Neuronal stem cell (in vitro differentiated cells): ENCODE measurements at regions not wholly inside any gene's neighbourhood (a gene's known extent, or its start where the extent isn't known, plus 50 kb on each side); places are given as distances from the start of the nearest gene placed in this dataset.
A peak's percentile ranks its signal among the peaks of the same experiment; 100 is the strongest.

Experiments
- DNase-seq: peaks from one replicate; pipeline ENCODE4 v3.0.0-alpha.2; 2013; ENCODE audit warnings: low spot score
- H2AFZ ChIP-seq: one replicate; pipeline ENCODE4 v1.6.1; 2013; ENCODE audit warnings: mild to moderate bottlenecking, low read length, inconsistent platforms
- H2AK5ac ChIP-seq: 2 replicates; pipeline ENCODE4 v1.6.1; 2013; ENCODE audit warnings: low read depth, mild to moderate bottlenecking, inconsistent platforms, low read length, moderate library complexity, mixed read lengths
- H2BK120ac ChIP-seq: 2 replicates; pipeline ENCODE4 v1.6.1; 2013; ENCODE audit warnings: low read depth, mild to moderate bottlenecking, inconsistent platforms, low read length, moderate library complexity, mixed read lengths
- H2BK12ac ChIP-seq: one replicate; pipeline ENCODE4 v1.6.1; 2013; ENCODE audit warnings: low read length, inconsistent platforms
- H2BK15ac ChIP-seq: 2 replicates; pipeline ENCODE4 v1.6.1; 2013; ENCODE audit warnings: mild to moderate bottlenecking, low read length, inconsistent platforms, mixed read lengths
- H2BK5ac ChIP-seq: one replicate; pipeline ENCODE4 v1.6.1; 2013; ENCODE audit warnings: inconsistent platforms, mild to moderate bottlenecking, low read length, moderate library complexity
- H3K14ac ChIP-seq: one replicate; pipeline ENCODE4 v1.6.1; 2013; ENCODE audit warnings: low read length, inconsistent platforms
- H3K18ac ChIP-seq: 2 replicates; pipeline ENCODE4 v1.6.1; 2013; ENCODE audit warnings: low read length, inconsistent platforms
- H3K23ac ChIP-seq: 2 replicates; pipeline ENCODE4 v1.6.1; 2013; ENCODE audit warnings: low read depth, mild to moderate bottlenecking, mixed read lengths, low read length, inconsistent platforms; ENCODE audit not compliant: poor library complexity
- H3K27ac ChIP-seq: replicated peaks from 3 replicates; pipeline ENCODE4 v1.5.1; 2013; ENCODE audit warnings: low read length, inconsistent platforms
- H3K27me3 ChIP-seq, 3 experiments: 2 replicates each; pipeline ENCODE4 v1.6.1; 2013; ENCODE audit warnings: low read length in 3 of 3, mild to moderate bottlenecking in 2 of 3, inconsistent platforms in 1 of 3, low read depth in 1 of 3, mixed read lengths in 1 of 3, moderate library complexity in 1 of 3; ENCODE audit not compliant: control insufficient read depth in 3 of 3, insufficient read depth in 3 of 3
- H3K36me3 ChIP-seq, 2 donors: replicated peaks in 1 of 2; 2 replicates each; pipeline ENCODE4 v1.6.1; 2013; ENCODE audit warnings: low read length in 2 of 2; ENCODE audit not compliant: control insufficient read depth in 2 of 2, insufficient read depth in 2 of 2
- H3K4ac ChIP-seq: 2 replicates; pipeline ENCODE4 v1.6.1; 2013; ENCODE audit warnings: inconsistent platforms, mild to moderate bottlenecking, low read length, moderate library complexity
- H3K4me1 ChIP-seq, 2 donors: 1 replicate in 1 of 2; 2 replicates in 1 of 2; pipeline ENCODE4 v1.6.1; 2013; ENCODE audit warnings: low read length in 2 of 2, low read depth in 1 of 2; ENCODE audit not compliant: control insufficient read depth in 2 of 2, insufficient read depth in 1 of 2
- H3K4me2 ChIP-seq: one replicate; pipeline ENCODE4 v1.6.1; 2013; ENCODE audit warnings: mild to moderate bottlenecking, low read length, inconsistent platforms; ENCODE audit not compliant: insufficient read depth, poor library complexity, severe bottlenecking
- H3K4me3 ChIP-seq, 2 donors: 2 replicates each; pipeline ENCODE4 v1.5.1; 2013; ENCODE audit warnings: low read length in 2 of 2, mild to moderate bottlenecking in 2 of 2, inconsistent platforms in 1 of 2, moderate library complexity in 1 of 2
- H3K79me1 ChIP-seq: one replicate; pipeline ENCODE4 v1.6.1; 2013; ENCODE audit warnings: low read depth, mild to moderate bottlenecking, inconsistent platforms, low read length, moderate library complexity
- H3K9ac ChIP-seq: one replicate; pipeline ENCODE4 v1.6.1; 2013; ENCODE audit warnings: mild to moderate bottlenecking, low read depth, low read length, inconsistent platforms; ENCODE audit not compliant: poor library complexity
- H3K9me3 ChIP-seq, 2 donors: replicated peaks in 1 of 2; 2 replicates each; pipeline versions ENCODE3 to v1.6.1; 2013; ENCODE audit warnings: low read length in 2 of 2, mild to moderate bottlenecking in 2 of 2, inconsistent platforms in 1 of 2, low read depth in 1 of 2, mixed read lengths in 1 of 2, moderate library complexity in 1 of 2; ENCODE audit not compliant: control insufficient read depth in 2 of 2, insufficient read depth in 1 of 2
- H4K8ac ChIP-seq: one replicate; pipeline ENCODE4 v1.6.1; 2013; ENCODE audit warnings: low read depth, mild to moderate bottlenecking, inconsistent platforms, low read length, moderate library complexity
- H4K91ac ChIP-seq: one replicate; pipeline ENCODE4 v1.6.1; 2013; ENCODE audit warnings: low read length, low read depth, mild to moderate bottlenecking, inconsistent platforms; ENCODE audit not compliant: poor library complexity
- WGBS, 2 donors: extraction: QIAGEN DNeasy Blood & Tissue Kit; methylation state at CpG; one replicate each; pipeline ENCODE4 v1.1.7; 2013; ENCODE audit warnings: missing lambda C conversion rate in 2 of 2, mixed read lengths in 1 of 2; ENCODE audit not compliant: insufficient read length in 2 of 2, insufficient replicate concordance in 1 of 2; ENCODE audit errors: extremely low coverage in 2 of 2; 5-methylcytosine and 5-hydroxymethylcytosine counted together

GRCh38 chr1:38115682-38116202 is 69.1 kb upstream of the POU3F1 start:
- H3K4me1 ChIP-seq = peaks cover 2 to 6% of the 10 kb centered on the region in 2 donors
- H3K18ac ChIP-seq = no peak overlapping the region
- H4K8ac ChIP-seq = no peak overlapping the region
- H2BK15ac ChIP-seq = no peak overlapping the region
- no peak overlapping the region for H3K4me2 ChIP-seq
- peaks cover 0 to 58% of the 10 kb centered on the region in 2 donors for H3K36me3 ChIP-seq
- no peak overlapping the region for H3K9ac ChIP-seq
- H3K79me1 ChIP-seq = no peaks in the 10 kb centered on the region
- H3K27me3 ChIP-seq = no peaks in the 10 kb centered on the region
- H2AK5ac ChIP-seq = no peak overlapping the region
- H3K4me3 ChIP-seq = no peak overlapping the region
- H3K4ac ChIP-seq = no peak overlapping the region
- H3K9me3 ChIP-seq = no peaks in the 10 kb centered on the region
- H2BK5ac ChIP-seq = no peak overlapping the region
- H2AFZ ChIP-seq = no peak overlapping the region
- H2BK12ac ChIP-seq = no peak overlapping the region
- H3K23ac ChIP-seq = no peak overlapping the region
- no peak overlapping the region for H4K91ac ChIP-seq
- H3K27ac ChIP-seq = no peak overlapping the region
- peak overlapping the region; percentile 23 for H3K14ac ChIP-seq
- H2BK120ac ChIP-seq = no peak overlapping the region
- no peak for DNase-seq
- WGBS, 2 donors = no CpG with 5 or more reads among the region's 9 CpGs

GRCh38 chr1:38115226-38115625 is 68.6 kb upstream of the POU3F1 start:
- H4K91ac ChIP-seq = no peak overlapping the region
- no peak overlapping the region for H4K8ac ChIP-seq
- no peak overlapping the region for H2BK12ac ChIP-seq
- no peak overlapping the region for H2BK120ac ChIP-seq
- no CpG with 5 or more reads among the region's 15 CpGs for WGBS, 2 donors
- DNase-seq = no peak
- H3K4me3 ChIP-seq = no peak overlapping the region
- no peak overlapping the region for H2BK5ac ChIP-seq
- H3K4me2 ChIP-seq = no peak overlapping the region
- H3K79me1 ChIP-seq = no peaks in the 10 kb centered on the region
- peak overlapping the region; percentile 21 for H3K9ac ChIP-seq
- peaks cover 2 to 6% of the 10 kb centered on the region in 2 donors for H3K4me1 ChIP-seq
- no peaks in the 10 kb centered on the region for H3K27me3 ChIP-seq
- H3K14ac ChIP-seq = no peak overlapping the region
- no peak overlapping the region for H3K4ac ChIP-seq
- H2AK5ac ChIP-seq = no peak overlapping the region
- H3K23ac ChIP-seq = no peak overlapping the region
- H2AFZ ChIP-seq = no peak overlapping the region
- H3K9me3 ChIP-seq = peaks cover 0 to 1% of the 10 kb centered on the region in 2 donors
- H2BK15ac ChIP-seq = no peak overlapping the region
- H3K18ac ChIP-seq = no peak overlapping the region
- peaks cover 0 to 63% of the 10 kb centered on the region in 2 donors for H3K36me3 ChIP-seq
- H3K27ac ChIP-seq = no peak overlapping the region

GRCh38 chr1:38114241-38115026 is 67.8 kb upstream of the POU3F1 start:
- H3K23ac ChIP-seq = no peak overlapping the region
- H2AFZ ChIP-seq = no peak overlapping the region
- H3K36me3 ChIP-seq = peaks cover 0 to 67% of the 10 kb centered on the region in 2 donors
- H2BK120ac ChIP-seq = no peak overlapping the region
- no peak overlapping the region for H2BK15ac ChIP-seq
- H2AK5ac ChIP-seq = no peak overlapping the region
- no peaks in the 10 kb centered on the region for H3K27me3 ChIP-seq
- no peak overlapping the region for H3K4me3 ChIP-seq
- H4K91ac ChIP-seq = peak overlapping the region; percentile 53
- H3K79me1 ChIP-seq = no peaks in the 10 kb centered on the region
- H4K8ac ChIP-seq = no peak overlapping the region
- no peak overlapping the region for H2BK5ac ChIP-seq
- H3K14ac ChIP-seq = no peak overlapping the region
- peaks cover 2 to 6% of the 10 kb centered on the region in 2 donors for H3K4me1 ChIP-seq
- no CpG with 5 or more reads among the region's 13 CpGs for WGBS, 2 donors
- no peak overlapping the region for H2BK12ac ChIP-seq
- peak overlapping the region; percentile 6 for H3K9ac ChIP-seq
- H3K4ac ChIP-seq = no peak overlapping the region
- H3K4me2 ChIP-seq = no peak overlapping the region
- H3K9me3 ChIP-seq = peaks cover 0 to 5% of the 10 kb centered on the region in 2 donors
- no peak overlapping the region for H3K27ac ChIP-seq
- DNase-seq = no peak
- no peak overlapping the region for H3K18ac ChIP-seq

- Histone ChIP-seq H2BK5ac (peak overlapping the region; percentile 39), H3K14ac (no peak overlapping the region), H4K8ac (no peak overlapping the region), H2AFZ (no peak overlapping the region), H3K4me1 (peaks cover 0 to 2% of the 10 kb centered on the region in 2 donors), H2BK120ac (no peak overlapping the region), H3K23ac (no peak overlapping the region), H3K4ac (no peak overlapping the region), H3K79me1 (no peaks in the 10 kb centered on the region), H3K27ac (no peak overlapping the region), H2AK5ac (no peak overlapping the region), H2BK15ac (no peak overlapping the region), H4K91ac (no peak overlapping the region), H3K9ac (no peak overlapping the region), H3K27me3 (no peaks in the 10 kb centered on the region), H3K4me2 (no peak overlapping the region), H3K18ac (no peak overlapping the region), H3K9me3 (peaks cover 0 to 5% of the 10 kb centered on the region in 2 donors), H3K4me3 (no peak overlapping the region), H3K36me3 (peaks cover 0 to 63% of the 10 kb centered on the region in 2 donors), H2BK12ac (no peak overlapping the region)
- no peak for DNase-seq
- no CpG with 5 or more reads among the region's 14 CpGs for WGBS, 2 donors
Measured at GRCh38 chr1:38113159-38113666, 66.6 kb upstream of the POU3F1 start.
